Keratinocyte (primary cell): ENCODE measurements at regions not wholly inside any gene's neighbourhood (a gene's known extent, or its start where the extent isn't known, plus 50 kb on each side); places are given as distances from the start of the nearest gene placed in this dataset.

ENCODE experiments used
- DNase-seq: peaks from one replicate; pipeline ENCODE4 v3.0.0-alpha.2; 2011; ENCODE audit warnings: low read depth, missing footprints, low spot score
- FAIRE-seq: peaks from 2 replicates; lab custom pipeline; 2011; peaks lifted over from hg19 to GRCh38; lab: Jason Lieb, UNC
- H2AFZ ChIP-seq: 2 replicates; pipeline ENCODE4 v1.6.0; 2012; ENCODE audit warnings: low read length, control low read depth, inconsistent platforms; ENCODE audit not compliant: control insufficient read depth
- H3K27ac ChIP-seq: 2 replicates; pipeline ENCODE4 v1.5.1; 2011; ENCODE audit warnings: low read length; ENCODE audit not compliant: control insufficient read depth, insufficient read depth
- H3K27me3 ChIP-seq: 3 replicates; pipeline ENCODE4 v1.6.0; 2011; ENCODE audit warnings: low read length; ENCODE audit not compliant: control insufficient read depth, insufficient read depth; ENCODE audit errors: extremely low read depth
- H3K36me3 ChIP-seq, 2 experiments: 2 replicates in 1 of 2; 3 replicates in 1 of 2; pipeline ENCODE4 v1.5.1; 2011; ENCODE audit warnings: low read length in 2 of 2, mild to moderate bottlenecking in 1 of 2; ENCODE audit not compliant: control insufficient read depth in 2 of 2, insufficient read depth in 2 of 2; ENCODE audit errors: extremely low read depth in 1 of 2
- H3K4me1 ChIP-seq: 3 replicates; pipeline ENCODE4 v1.5.1; 2011; ENCODE audit warnings: low read length; ENCODE audit not compliant: control insufficient read depth, insufficient read depth; ENCODE audit errors: extremely low read depth
- H3K4me2 ChIP-seq: 3 replicates; pipeline ENCODE4 v1.6.0; 2011; ENCODE audit warnings: low read depth, low read length; ENCODE audit not compliant: control insufficient read depth, insufficient read depth; ENCODE audit errors: extremely low read depth
- H3K4me3 ChIP-seq, 3 experiments: fragments of 200-600 bp in 1 of 3; sonication (generic) in 1 of 3; 2 replicates in 2 of 3; 3 replicates in 1 of 3; pipeline ENCODE4 v1.5.1; 2011 to 2016; ENCODE audit warnings: low read length in 3 of 3, mild to moderate bottlenecking in 3 of 3, control low read depth in 2 of 3, inconsistent platforms in 1 of 3, low read depth in 1 of 3, mixed read lengths in 1 of 3, mixed run types in 1 of 3, moderate library complexity in 1 of 3; ENCODE audit not compliant: control insufficient read depth in 2 of 3, insufficient read depth in 2 of 3; ENCODE audit errors: extremely low read depth in 1 of 3
- H3K79me2 ChIP-seq: 2 replicates; pipeline ENCODE4 v1.6.0; 2012; ENCODE audit warnings: low read length; ENCODE audit not compliant: control insufficient read depth, insufficient read depth
- H3K9ac ChIP-seq: 3 replicates; pipeline ENCODE4 v1.6.0; 2011; ENCODE audit warnings: low read length; ENCODE audit not compliant: control insufficient read depth, insufficient read depth; ENCODE audit errors: extremely low read depth
- H3K9me1 ChIP-seq: 3 replicates; pipeline ENCODE4 v1.6.0; 2011; ENCODE audit warnings: low read length; ENCODE audit not compliant: control insufficient read depth, insufficient read depth; ENCODE audit errors: extremely low read depth
- H3K9me3 ChIP-seq: 2 replicates; pipeline ENCODE4 v1.5.1; 2012; ENCODE audit warnings: low read depth, low read length; ENCODE audit not compliant: control insufficient read depth
- H4K20me1 ChIP-seq: 3 replicates; pipeline ENCODE4 v1.6.0; 2011; ENCODE audit warnings: low read length; ENCODE audit not compliant: control insufficient read depth, insufficient read depth; ENCODE audit errors: extremely low read depth
- CTCF ChIP-seq, 3 experiments: IDR thresholded peaks in 1 of 3; conservative IDR thresholded peaks in 1 of 3; optimal IDR thresholded peaks in 1 of 3; 2 replicates in 2 of 3; 3 replicates in 1 of 3; pipeline versions ENCODE3 to v1.5.1; 2011; ENCODE audit warnings: low read length in 3 of 3, mild to moderate bottlenecking in 3 of 3, moderate library complexity in 2 of 3, control low read depth in 1 of 3, inconsistent platforms in 1 of 3; ENCODE audit not compliant: insufficient read depth in 2 of 3; ENCODE audit errors: extremely low read depth in 1 of 3
- EZH2 ChIP-seq: IDR thresholded peaks from one replicate; pipeline ENCODE4 v1.6.1; 2012; ENCODE audit warnings: inconsistent platforms, mild to moderate bottlenecking, low read length, moderate library complexity
- dilution Hi-C: fragments of 300-500 bp; cut with MboI; formaldehyde crosslinking; loops from one replicate; pipeline ENCODE4 v1.7.0; 2020; ENCODE audit warnings: low sequenced_read_pairs; ENCODE audit not compliant: extremely low pct_ligation_motif_present

- H3K79me2 ChIP-seq = no peaks in the 10 kb centered on the region
- no peak overlapping the region for H2AFZ ChIP-seq
- no peak overlapping the region for H3K4me2 ChIP-seq
- H3K4me3 ChIP-seq = no peak overlapping the region
- no peaks in the 10 kb centered on the region for H3K27me3 ChIP-seq
- no peak for DNase-seq
- H3K9me3 ChIP-seq = peaks cover 5% of the 10 kb centered on the region
- FAIRE-seq = no peak
- H3K9ac ChIP-seq = no peak overlapping the region
- H4K20me1 ChIP-seq = no peaks in the 10 kb centered on the region
- TF ChIP-seq CTCF (optimal IDR thresholded peaks at IDR 0.05 in 1 of 3, IDR thresholded peaks at IDR 0.05 in 1 of 3, conservative IDR thresholded peaks at IDR 0.05 in 1 of 3; ENCODE audit: extremely low read depth in 1 of 3, insufficient read depth in 2 of 3, low read length in 3 of 3) = no peak
- TF ChIP-seq EZH2 = no peak
- no peaks in the 10 kb centered on the region for H3K36me3 ChIP-seq
- dilution Hi-C loops = no loop called here
- H3K9me1 ChIP-seq = no peaks in the 10 kb centered on the region
- no peaks in the 10 kb centered on the region for H3K4me1 ChIP-seq
- no peak overlapping the region for H3K27ac ChIP-seq
Observed at GRCh38 chr10:111491154-111491553, 414.3 kb downstream of the ADRA2A start.

- no peak overlapping the region for H3K9ac ChIP-seq
- TF ChIP-seq CTCF (optimal IDR thresholded peaks at IDR 0.05 in 1 of 3, IDR thresholded peaks at IDR 0.05 in 1 of 3, conservative IDR thresholded peaks at IDR 0.05 in 1 of 3; ENCODE audit: extremely low read depth in 1 of 3, insufficient read depth in 2 of 3, low read length in 3 of 3) = no peak
- no peak for TF ChIP-seq EZH2
- no peak overlapping the region for H3K27ac ChIP-seq
- H3K4me2 ChIP-seq = no peak overlapping the region
- H2AFZ ChIP-seq = no peak overlapping the region
- H3K79me2 ChIP-seq = no peaks in the 10 kb centered on the region
- H3K36me3 ChIP-seq = no peaks in the 10 kb centered on the region
- no peaks in the 10 kb centered on the region for H3K4me1 ChIP-seq
- FAIRE-seq = no peak
- dilution Hi-C loops = no loop called here
- H3K27me3 ChIP-seq = no peaks in the 10 kb centered on the region
- H3K9me1 ChIP-seq = no peaks in the 10 kb centered on the region
- DNase-seq = no peak
- H3K9me3 ChIP-seq = peaks cover 5% of the 10 kb centered on the region
- no peak overlapping the region for H3K4me3 ChIP-seq
- no peaks in the 10 kb centered on the region for H4K20me1 ChIP-seq
Observed at GRCh38 chr10:111493024-111493625, 416.3 kb downstream of the ADRA2A start.
